ENCODE measurements at regions not wholly inside any gene's neighbourhood (a gene's known extent, or its start where the extent isn't known, plus 50 kb on each side); places are given as distances from the start of the nearest gene placed in this dataset.

DNA sequence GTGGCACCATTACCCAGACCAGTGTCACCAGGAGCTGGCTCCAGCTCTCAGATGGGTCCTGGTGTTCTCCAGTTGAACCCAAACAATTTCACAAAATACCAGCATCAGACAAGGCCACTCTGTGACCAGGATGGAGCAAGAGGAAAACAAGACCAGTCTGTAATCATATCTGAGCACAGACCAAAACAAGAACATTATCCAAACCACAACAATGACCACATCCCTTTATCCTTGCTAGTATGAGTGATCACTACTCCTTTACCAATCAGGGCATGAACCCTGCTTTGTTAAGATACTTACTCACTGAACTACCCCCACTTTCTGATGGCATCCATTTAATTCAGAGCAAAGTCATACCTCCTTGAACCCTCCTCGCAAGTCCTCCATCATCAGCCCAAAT is 145.9 kb downstream of the NUFIP1 start:
- H3K27ac ChIP-seq (ENCODE audit: low read length), result no peak overlapping the region

GRCh38 chr13:44842158-44842557 is 147.1 kb downstream of the NUFIP1 start:
- no peak for TF ChIP-seq EZH2phosphoT487 (IDR thresholded peaks at IDR 0.05; ENCODE audit: low read depth)
- no peak for TF ChIP-seq CTCF (IDR thresholded peaks at IDR 0.05; ENCODE audit: low read depth, low read length)
- Histone ChIP-seq H3K27ac (ENCODE audit: low read length) (no peak overlapping the region), H3K4me3 (ENCODE audit: low read length) (no peak overlapping the region), H4K20me1 (ENCODE audit: insufficient read depth, low read length) (no peaks in the 10 kb centered on the region), H3K9ac (ENCODE audit: low read length) (no peak overlapping the region), H3K4me1 (ENCODE audit: low read length) (peaks cover 4% of the 10 kb centered on the region; the same call in 1 of the 2 replicates), H3K4me2 (ENCODE audit: low read length) (no peak overlapping the region), H3K79me2 (ENCODE audit: low read length) (no peaks in the 10 kb centered on the region), H3K36me3 (replicated peaks; ENCODE audit: low read depth, low read length) (no peaks in the 10 kb centered on the region), H2AFZ (ENCODE audit: low read depth, low read length) (no peak overlapping the region), H3K9me3 (ENCODE audit: insufficient read depth, low read length) (no peaks in the 10 kb centered on the region), H3K27me3 (ENCODE audit: low read depth, low read length) (peaks cover 11% of the 10 kb centered on the region)

More for the DNA sequence above, 145.9 kb downstream of the NUFIP1 start:
- Histone ChIP-seq H3K4me2 (ENCODE audit: low read length) (no peak overlapping the region), H4K20me1 (ENCODE audit: insufficient read depth, low read length) (no peaks in the 10 kb centered on the region), H3K9me3 (ENCODE audit: insufficient read depth, low read length) (no peaks in the 10 kb centered on the region), H2AFZ (ENCODE audit: low read depth, low read length) (no peak overlapping the region), H3K4me1 (ENCODE audit: low read length) (peaks cover 4% of the 10 kb centered on the region; the same call in 1 of the 2 replicates), H3K36me3 (replicated peaks; ENCODE audit: low read depth, low read length) (no peaks in the 10 kb centered on the region), H3K9ac (ENCODE audit: low read length) (no peak overlapping the region), H3K27me3 (ENCODE audit: low read depth, low read length) (peaks cover 11% of the 10 kb centered on the region), H3K79me2 (ENCODE audit: low read length) (no peaks in the 10 kb centered on the region), H3K4me3 (ENCODE audit: low read length) (no peak overlapping the region)
- TF ChIP-seq CTCF (IDR thresholded peaks at IDR 0.05; ENCODE audit: low read depth, low read length) (no peak), EZH2phosphoT487 (IDR thresholded peaks at IDR 0.05; ENCODE audit: low read depth) (no peak)

- Histone ChIP-seq H3K4me2 (ENCODE audit: low read length) (no peak overlapping the region), H2AFZ (ENCODE audit: low read depth, low read length) (no peak overlapping the region), H3K9me3 (ENCODE audit: insufficient read depth, low read length) (no peaks in the 10 kb centered on the region), H3K9ac (ENCODE audit: low read length) (no peak overlapping the region), H3K79me2 (ENCODE audit: low read length) (no peaks in the 10 kb centered on the region), H3K36me3 (replicated peaks; ENCODE audit: low read depth, low read length) (no peaks in the 10 kb centered on the region), H4K20me1 (ENCODE audit: insufficient read depth, low read length) (no peaks in the 10 kb centered on the region), H3K27ac (ENCODE audit: low read length) (no peak overlapping the region), H3K4me3 (ENCODE audit: low read length) (no peak overlapping the region), H3K27me3 (ENCODE audit: low read depth, low read length) (peaks cover 11% of the 10 kb centered on the region), H3K4me1 (ENCODE audit: low read length) (peaks cover 4% of the 10 kb centered on the region; the same call in 1 of the 2 replicates)
- TF ChIP-seq CTCF (IDR thresholded peaks at IDR 0.05; ENCODE audit: low read depth, low read length), result no peak
- TF ChIP-seq EZH2phosphoT487 (IDR thresholded peaks at IDR 0.05; ENCODE audit: low read depth), result no peak
Observed at GRCh38 chr13:44840131-44840530, 149.1 kb downstream of the NUFIP1 start.

GRCh38 chr13:44837250-44837649 is 152.0 kb downstream of the NUFIP1 start:
- Histone ChIP-seq H3K4me2 (ENCODE audit: low read length) (no peak overlapping the region), H2AFZ (ENCODE audit: low read depth, low read length) (no peak overlapping the region), H3K4me1 (ENCODE audit: low read length) (peaks cover 4% of the 10 kb centered on the region; the same call in 1 of the 2 replicates), H3K9me3 (ENCODE audit: insufficient read depth, low read length) (no peaks in the 10 kb centered on the region), H3K36me3 (replicated peaks; ENCODE audit: low read depth, low read length) (no peaks in the 10 kb centered on the region), H4K20me1 (ENCODE audit: insufficient read depth, low read length) (no peaks in the 10 kb centered on the region), H3K4me3 (ENCODE audit: low read length) (no peak overlapping the region), H3K27ac (ENCODE audit: low read length) (no peak overlapping the region), H3K9ac (ENCODE audit: low read length) (no peak overlapping the region), H3K27me3 (ENCODE audit: low read depth, low read length) (peaks cover 19% of the 10 kb centered on the region), H3K79me2 (ENCODE audit: low read length) (no peaks in the 10 kb centered on the region)
- TF ChIP-seq CTCF (IDR thresholded peaks at IDR 0.05; ENCODE audit: low read depth, low read length), result no peak
- no peak for TF ChIP-seq EZH2phosphoT487 (IDR thresholded peaks at IDR 0.05; ENCODE audit: low read depth)
